Activated T-cell treated with anti-CD3 and anti-CD28 coated beads, Interleukin-2, amount 50 U/mL, for 72 hours (primary cell): ENCODE measurements at regions not wholly inside any gene's neighbourhood (a gene's known extent, or its start where the extent isn't known, plus 50 kb on each side); places are given as distances from the start of the nearest gene placed in this dataset.
A peak's percentile ranks its signal among the peaks of the same experiment; 100 is the strongest.

Experiments
- ATAC-seq, 2 donors: fragments of 150-1000 bp; cut with Tn5 transposase; replicated peaks in 1 of 2; 2 replicates each; pipeline ENCODE4 v1.10.0; 2021; ENCODE audit warnings: moderate library complexity in 2 of 2, mild to moderate bottlenecking in 1 of 2
- DNase-seq, 2 donors: peaks; one replicate each; pipeline ENCODE4 v3.0.0; 2021 to 2022; ENCODE audit warnings: mixed read lengths in 1 of 2
- H3K27ac Mint-ChIP-seq: one replicate; pipeline ENCODE4 v1.8.0; 2022; ENCODE audit warnings: mild to moderate bottlenecking, moderate library complexity, mixed read lengths
- H3K27me3 Mint-ChIP-seq: one replicate; pipeline ENCODE4 v1.8.0; 2022; ENCODE audit warnings: low read depth, mixed read lengths
- H3K36me3 Mint-ChIP-seq, 2 donors: one replicate each; pipeline ENCODE4 v1.8.0; 2022; ENCODE audit warnings: mixed read lengths in 2 of 2, mild to moderate bottlenecking in 1 of 2; ENCODE audit not compliant: insufficient read depth in 2 of 2
- H3K4me1 Mint-ChIP-seq: one replicate; pipeline ENCODE4 v1.8.0; 2022; ENCODE audit warnings: low read depth, mixed read lengths
- H3K4me3 Mint-ChIP-seq, 2 donors: one replicate each; pipeline ENCODE4 v1.8.0; 2022; ENCODE audit warnings: mild to moderate bottlenecking in 2 of 2, mixed read lengths in 2 of 2, moderate library complexity in 2 of 2
- H3K9me3 Mint-ChIP-seq, 2 donors: one replicate each; pipeline ENCODE4 v1.8.0; 2022; ENCODE audit warnings: mixed read lengths in 2 of 2

GRCh38 chr1:235013512-235013911 is 115.1 kb downstream of the TOMM20 start:
- ATAC-seq (no peak), DNase-seq (no peak)
- no peaks in the 10 kb centered on the region for H3K27me3 Mint-ChIP-seq
- peaks cover 2 to 13% of the 10 kb centered on the region in 2 donors for H3K9me3 Mint-ChIP-seq
- H3K27ac Mint-ChIP-seq = peak overlapping the region; percentile 97
- H3K4me1 Mint-ChIP-seq = peaks cover 98% of the 10 kb centered on the region
- H3K36me3 Mint-ChIP-seq = peaks cover 26 to 41% of the 10 kb centered on the region in 2 donors
- peak overlapping the region; percentile 34 to 76 for H3K4me3 Mint-ChIP-seq

GRCh38 chr1:235012436-235013210 is 116.0 kb downstream of the TOMM20 start:
- ATAC-seq (no peak), DNase-seq (no peak)
- H3K36me3 Mint-ChIP-seq = peaks cover 28 to 40% of the 10 kb centered on the region in 2 donors
- H3K4me3 Mint-ChIP-seq = peak overlapping the region; percentile 73 to 76
- H3K27ac Mint-ChIP-seq = peak overlapping the region; percentile 97
- H3K27me3 Mint-ChIP-seq = no peaks in the 10 kb centered on the region
- H3K4me1 Mint-ChIP-seq = peaks cover 98% of the 10 kb centered on the region
- peaks cover 4 to 14% of the 10 kb centered on the region in 2 donors for H3K9me3 Mint-ChIP-seq

DNA sequence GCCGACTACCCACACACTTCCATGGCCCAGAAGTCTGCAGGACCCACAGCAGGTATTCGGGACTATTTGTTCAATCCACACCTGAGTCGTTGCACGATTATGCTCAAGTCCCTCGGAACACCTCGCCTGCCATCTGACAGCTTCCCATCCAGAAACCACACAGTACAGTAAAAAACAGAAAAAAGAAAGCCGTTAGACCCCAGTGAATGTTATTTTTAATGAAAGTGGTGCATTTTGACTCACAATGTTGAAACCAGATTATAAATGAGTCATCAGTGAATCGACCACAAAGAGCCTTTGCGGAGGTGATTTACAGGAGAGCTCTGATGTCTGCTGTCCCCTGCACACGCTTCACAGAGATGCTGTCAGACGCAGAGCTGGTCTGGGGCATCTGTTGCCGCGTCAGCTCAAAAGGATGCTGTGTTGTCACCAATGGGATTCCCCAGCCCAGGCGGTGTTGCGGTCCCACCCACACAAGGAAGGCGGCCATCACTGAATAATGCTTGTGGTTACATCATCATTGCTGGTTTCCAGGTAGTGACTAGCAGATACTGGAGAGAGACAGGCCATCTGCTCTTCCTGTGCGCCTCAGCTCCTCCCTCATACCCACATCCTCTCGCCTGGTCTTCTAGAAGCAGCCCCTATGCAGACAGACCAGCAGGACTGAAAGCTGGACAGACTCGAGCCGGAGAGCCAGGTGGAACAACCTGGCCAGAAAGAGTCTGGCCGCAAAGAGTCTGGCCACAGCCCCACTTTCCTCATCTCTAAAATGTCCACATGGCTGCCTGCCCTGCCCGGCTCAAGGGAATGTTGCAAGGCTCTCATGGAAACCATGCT is 116.8 kb downstream of the TOMM20 start:
- peak overlapping the region; percentile 97 for H3K27ac Mint-ChIP-seq
- no peaks in the 10 kb centered on the region for H3K27me3 Mint-ChIP-seq
- H3K36me3 Mint-ChIP-seq = peaks cover 32 to 40% of the 10 kb centered on the region in 2 donors
- H3K4me3 Mint-ChIP-seq = peak overlapping the region; percentile 73 to 76
- peaks cover 98% of the 10 kb centered on the region for H3K4me1 Mint-ChIP-seq
- DNase-seq (peak; percentile 95 to 98), ATAC-seq (peak; percentile 86 to 87)
- H3K9me3 Mint-ChIP-seq = peaks cover 8 to 14% of the 10 kb centered on the region in 2 donors

GRCh38 chr1:235011064-235011598 is 117.5 kb downstream of the TOMM20 start:
- H3K36me3 Mint-ChIP-seq = peaks cover 37 to 42% of the 10 kb centered on the region in 2 donors

DNA sequence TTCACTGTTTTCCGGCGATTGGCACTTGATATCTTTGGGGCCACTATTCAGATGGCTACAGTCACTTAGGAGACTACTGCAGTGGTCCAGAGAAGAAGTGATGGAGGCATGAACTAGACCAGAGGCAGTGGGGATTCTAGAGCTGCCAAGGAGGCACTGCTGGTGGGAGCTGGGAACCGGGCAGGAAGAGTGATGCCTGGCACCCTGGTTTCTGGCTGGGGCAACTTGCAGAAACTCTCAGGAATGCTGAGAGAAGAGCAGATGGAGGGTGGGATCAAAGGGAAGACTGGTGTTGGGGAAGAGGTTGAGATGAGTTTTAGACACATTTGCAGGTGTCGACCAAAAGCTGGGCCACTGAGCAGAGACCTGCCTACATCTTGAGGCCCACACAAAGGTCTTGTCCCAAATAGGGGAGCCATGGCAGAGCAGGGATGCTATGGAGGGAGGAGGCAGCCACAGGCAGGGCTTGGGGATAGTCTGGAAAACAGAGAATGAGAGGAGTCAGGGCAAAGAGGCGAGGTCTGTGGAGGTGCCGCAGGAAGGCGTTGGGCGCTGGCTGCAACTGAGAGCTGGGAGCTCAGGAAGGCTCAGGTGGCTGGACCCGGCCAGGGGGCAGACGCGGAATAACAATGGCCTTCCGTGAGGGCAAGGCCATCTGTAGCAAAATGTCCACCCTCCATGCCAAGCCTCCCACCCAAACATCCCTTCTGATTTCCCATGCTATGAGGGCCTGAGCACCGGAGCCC is 118.9 kb downstream of the TOMM20 start:
- Mint-ChIP-seq H3K4me1 (peaks cover 98% of the 10 kb centered on the region), H3K27me3 (no peaks in the 10 kb centered on the region), H3K9me3 (peaks cover 12 to 13% of the 10 kb centered on the region in 2 donors), H3K4me3 (peak overlapping the region in 1 of 2 donors; percentile 10), H3K36me3 (peaks cover 39 to 41% of the 10 kb centered on the region in 2 donors), H3K27ac (peak overlapping the region; percentile 19)
- DNase-seq (no peak), ATAC-seq (no peak)

More at GRCh38 chr1:235011064-235011598, 117.5 kb downstream of the TOMM20 start:
- Mint-ChIP-seq H3K27ac (peak overlapping the region; percentile 97), H3K27me3 (no peaks in the 10 kb centered on the region), H3K4me3 (peak overlapping the region; percentile 73 to 76), H3K9me3 (peaks cover 13 to 14% of the 10 kb centered on the region in 2 donors), H3K4me1 (peaks cover 98% of the 10 kb centered on the region)
- ATAC-seq (peak; percentile 33 to 49), DNase-seq (peak; percentile 81 to 88)

GRCh38 chr1:235009074-235009473 is 119.6 kb downstream of the TOMM20 start:
- peak overlapping the region; percentile 2 for H3K27ac Mint-ChIP-seq
- DNase-seq (no peak), ATAC-seq (no peak)
- no peaks in the 10 kb centered on the region for H3K27me3 Mint-ChIP-seq
- H3K4me3 Mint-ChIP-seq = peak overlapping the region; percentile 11 to 31
- H3K4me1 Mint-ChIP-seq = peaks cover 97% of the 10 kb centered on the region
- peaks cover 10 to 13% of the 10 kb centered on the region in 2 donors for H3K9me3 Mint-ChIP-seq
- peaks cover 36 to 37% of the 10 kb centered on the region in 2 donors for H3K36me3 Mint-ChIP-seq

GRCh38 chr1:235008239-235008638 is 120.4 kb downstream of the TOMM20 start:
- Mint-ChIP-seq H3K27ac (peak overlapping the region; percentile 31), H3K4me1 (peaks cover 90% of the 10 kb centered on the region), H3K36me3 (peaks cover 35 to 36% of the 10 kb centered on the region in 2 donors), H3K4me3 (peak overlapping the region; percentile 38 to 60), H3K27me3 (no peaks in the 10 kb centered on the region), H3K9me3 (peaks cover 13 to 14% of the 10 kb centered on the region in 2 donors)
- DNase-seq (no peak), ATAC-seq (peak in 1 of 2 donors; percentile 1)

- Mint-ChIP-seq H3K4me3 (peak overlapping the region in 1 of 2 donors; percentile 27), H3K36me3 (peaks cover 32 to 36% of the 10 kb centered on the region in 2 donors), H3K4me1 (peaks cover 76% of the 10 kb centered on the region), H3K27ac (no peak overlapping the region), H3K9me3 (peaks cover 13 to 14% of the 10 kb centered on the region in 2 donors), H3K27me3 (no peaks in the 10 kb centered on the region)
- DNase-seq (no peak), ATAC-seq (no peak)
Measured at GRCh38 chr1:235006816-235007215, 121.8 kb downstream of the TOMM20 start.

DNA sequence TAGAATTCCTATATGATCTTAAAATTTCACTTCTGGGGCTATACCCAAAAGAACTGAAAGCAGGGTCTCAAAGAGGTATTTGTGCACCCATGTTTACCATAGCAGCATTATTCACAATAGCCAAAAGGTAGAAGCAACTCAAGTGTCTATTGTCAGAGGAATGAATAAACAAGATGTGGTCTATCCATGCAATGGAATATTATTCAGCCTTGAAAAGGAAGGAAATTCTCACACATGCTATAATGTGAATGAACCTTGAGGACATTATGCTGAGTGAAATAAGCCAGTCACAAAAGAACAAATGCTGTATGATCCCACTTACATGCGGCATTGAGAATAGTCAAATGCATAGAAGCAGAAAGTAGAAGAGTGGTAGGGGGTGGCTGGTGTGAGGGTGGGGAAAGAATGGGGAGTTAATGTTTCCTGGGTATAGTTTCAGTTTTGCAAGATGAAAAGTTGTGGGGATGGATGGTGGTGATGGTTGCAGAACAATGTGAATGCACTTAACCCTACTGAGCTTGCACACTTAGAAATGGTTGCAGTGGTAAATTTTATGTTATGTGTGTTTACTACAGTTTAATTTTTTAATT is 122.4 kb downstream of the TOMM20 start:
- H3K27ac Mint-ChIP-seq = no peak overlapping the region
- H3K27me3 Mint-ChIP-seq = no peaks in the 10 kb centered on the region
- peak; percentile 36 to 58 for ATAC-seq
- peaks cover 70% of the 10 kb centered on the region for H3K4me1 Mint-ChIP-seq
- peaks cover 32 to 36% of the 10 kb centered on the region in 2 donors for H3K36me3 Mint-ChIP-seq
- peaks cover 13 to 14% of the 10 kb centered on the region in 2 donors for H3K9me3 Mint-ChIP-seq
- peak in 1 of 2 donors; percentile 47 for DNase-seq
- peak overlapping the region; percentile 49 to 53 for H3K4me3 Mint-ChIP-seq

GRCh38 chr1:235004840-235005391 is 123.7 kb downstream of the TOMM20 start:
- H3K4me1 Mint-ChIP-seq = peaks cover 57% of the 10 kb centered on the region

GRCh38 chr1:235004276-235004675 is 124.4 kb downstream of the TOMM20 start:
- Mint-ChIP-seq H3K9me3 (peaks cover 11 to 12% of the 10 kb centered on the region in 2 donors), H3K4me1 (peaks cover 51% of the 10 kb centered on the region), H3K27ac (no peak overlapping the region), H3K4me3 (no peak overlapping the region), H3K36me3 (peaks cover 23 to 28% of the 10 kb centered on the region in 2 donors), H3K27me3 (no peaks in the 10 kb centered on the region)
- ATAC-seq = no peak
- no peak for DNase-seq

More at GRCh38 chr1:235004840-235005391, 123.7 kb downstream of the TOMM20 start:
- DNase-seq = no peak
- no peaks in the 10 kb centered on the region for H3K27me3 Mint-ChIP-seq
- no peak overlapping the region for H3K4me3 Mint-ChIP-seq
- no peak overlapping the region for H3K27ac Mint-ChIP-seq
- H3K9me3 Mint-ChIP-seq = peaks cover 12 to 13% of the 10 kb centered on the region in 2 donors
- no peak for ATAC-seq
- H3K36me3 Mint-ChIP-seq = peaks cover 27 to 33% of the 10 kb centered on the region in 2 donors
